GM19467 (cell line): ENCODE measurements at regions not wholly inside any gene's neighbourhood (a gene's known extent, or its start where the extent isn't known, plus 50 kb on each side); places are given as distances from the start of the nearest gene placed in this dataset.
"Not testable (repeated sequence)": the region's sequence is repeated elsewhere in the genome, so short reads cannot be mapped to it uniquely, and the experiment has no call there.

Source experiments
- ATAC-seq: cut with Tn5 transposase; IDR thresholded peaks from one replicate; pipeline ENCODE4 v1.9.1; 2021; ENCODE audit warnings: mild to moderate bottlenecking, moderate library complexity; ENCODE audit not compliant: unreplicated experiment

GRCh38 chrX:69065451-69065850 is 99.8 kb downstream of the PJA1 start:
- ATAC-seq = no peak

GRCh38 chrX:69063486-69063885 is 101.8 kb downstream of the PJA1 start:
- no peak for ATAC-seq

GRCh38 chrX:69062493-69062892 is 102.8 kb downstream of the PJA1 start:
- ATAC-seq = no peak

GRCh38 chrX:69060631-69061408 is 104.4 kb downstream of the PJA1 start:
- ATAC-seq = no peak

- ATAC-seq = no peak
Measured at GRCh38 chrX:69055193-69055592, 110.1 kb downstream of the PJA1 start.

- ATAC-seq = not testable (repeated sequence)
Measured at GRCh38 chrX:69054497-69054896, 110.8 kb downstream of the PJA1 start.

- ATAC-seq = no peak
Measured at GRCh38 chrX:69051901-69052300, 113.4 kb downstream of the PJA1 start.

GRCh38 chrX:69050051-69050765 is 115.0 kb downstream of the PJA1 start:
- ATAC-seq = no peak

- ATAC-seq = no peak
Measured at GRCh38 chrX:69046996-69047490, 118.2 kb downstream of the PJA1 start.

- ATAC-seq = no peak
Measured at GRCh38 chrX:69045616-69046345, 119.5 kb downstream of the PJA1 start.

- no peak for ATAC-seq
Measured at GRCh38 chrX:69038816-69039215, 126.4 kb downstream of the PJA1 start.

- no peak for ATAC-seq
Measured at GRCh38 chrX:69038188-69038587, 127.1 kb downstream of the PJA1 start.

- no peak for ATAC-seq
Measured at GRCh38 chrX:69037786-69038185, 127.5 kb downstream of the PJA1 start.

GRCh38 chrX:69036674-69037573 is 128.3 kb downstream of the PJA1 start:
- ATAC-seq = no peak

- ATAC-seq = no peak
Measured at GRCh38 chrX:69034451-69034850, 130.8 kb downstream of the PJA1 start.

- no peak for ATAC-seq
Measured at GRCh38 chrX:69033936-69034335, 131.3 kb downstream of the PJA1 start.

GRCh38 chrX:69032601-69033000 is 132.7 kb downstream of the PJA1 start:
- ATAC-seq = no peak

- ATAC-seq = no peak
Measured at GRCh38 chrX:69031971-69032391, 133.3 kb downstream of the PJA1 start.

- ATAC-seq = no peak
Measured at GRCh38 chrX:69031181-69031580, 134.1 kb downstream of the PJA1 start.

GRCh38 chrX:69029771-69030170 is 135.5 kb downstream of the PJA1 start:
- no peak for ATAC-seq

- no peak for ATAC-seq
Measured at GRCh38 chrX:69028761-69029120, 136.5 kb downstream of the PJA1 start.
